ENCODE measurements at regions not wholly inside any gene's neighbourhood (a gene's known extent, or its start where the extent isn't known, plus 50 kb on each side); places are given as distances from the start of the nearest gene placed in this dataset.

DNA sequence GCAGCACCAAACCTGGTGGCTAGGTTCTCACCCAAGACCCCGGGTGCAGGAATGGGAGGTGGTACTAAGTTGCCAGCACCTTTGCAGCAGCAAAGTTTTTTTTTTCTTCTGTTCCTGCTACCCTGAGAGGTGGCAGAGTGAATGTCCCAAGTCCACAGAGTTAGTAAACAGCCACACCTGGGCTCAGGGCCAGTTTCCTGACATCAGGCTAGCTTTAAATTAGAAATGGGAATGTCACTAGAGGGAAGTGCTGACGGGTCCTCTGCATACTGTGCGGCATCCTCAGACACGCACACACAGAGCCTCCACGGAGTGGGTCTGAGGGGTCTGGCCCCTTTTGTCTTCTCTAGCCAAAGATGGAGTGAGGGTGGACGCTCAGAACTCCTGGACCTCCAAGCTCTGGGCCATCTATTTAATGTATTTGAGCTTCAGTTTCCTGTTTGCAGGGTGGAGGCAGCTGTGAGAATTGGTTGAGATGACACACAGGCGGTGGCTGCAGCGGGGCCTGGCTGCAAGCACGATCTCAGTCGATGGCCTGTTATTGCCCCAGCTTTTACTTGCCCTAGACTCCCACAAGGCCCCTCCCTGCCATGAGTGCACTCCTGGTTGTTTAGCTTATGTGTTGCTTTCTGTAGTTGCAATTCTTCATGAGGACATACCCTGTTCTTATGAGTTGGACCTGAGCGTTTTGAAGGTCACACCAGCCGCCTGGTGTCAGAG is 751.4 kb upstream of the HS6ST1 start:
- TF ChIP-seq, protein P1, sequence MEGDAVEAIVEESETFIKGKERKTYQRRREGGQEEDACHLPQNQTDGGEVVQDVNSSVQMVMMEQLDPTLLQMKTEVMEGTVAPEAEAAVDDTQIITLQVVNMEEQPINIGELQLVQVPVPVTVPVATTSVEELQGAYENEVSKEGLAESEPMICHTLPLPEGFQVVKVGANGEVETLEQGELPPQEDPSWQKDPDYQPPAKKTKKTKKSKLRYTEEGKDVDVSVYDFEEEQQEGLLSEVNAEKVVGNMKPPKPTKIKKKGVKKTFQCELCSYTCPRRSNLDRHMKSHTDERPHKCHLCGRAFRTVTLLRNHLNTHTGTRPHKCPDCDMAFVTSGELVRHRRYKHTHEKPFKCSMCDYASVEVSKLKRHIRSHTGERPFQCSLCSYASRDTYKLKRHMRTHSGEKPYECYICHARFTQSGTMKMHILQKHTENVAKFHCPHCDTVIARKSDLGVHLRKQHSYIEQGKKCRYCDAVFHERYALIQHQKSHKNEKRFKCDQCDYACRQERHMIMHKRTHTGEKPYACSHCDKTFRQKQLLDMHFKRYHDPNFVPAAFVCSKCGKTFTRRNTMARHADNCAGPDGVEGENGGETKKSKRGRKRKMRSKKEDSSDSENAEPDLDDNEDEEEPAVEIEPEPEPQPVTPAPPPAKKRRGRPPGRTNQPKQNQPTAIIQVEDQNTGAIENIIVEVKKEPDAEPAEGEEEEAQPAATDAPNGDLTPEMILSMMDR (IDR thresholded peaks at IDR 0.05), result no peak
- TF ChIP-seq POLR2A (IDR thresholded peaks at IDR 0.05), result no peak

Measured in lower leg skin (tissue), 3 donors.